ENCODE measurements at regions not wholly inside any gene's neighbourhood (a gene's known extent, or its start where the extent isn't known, plus 50 kb on each side); places are given as distances from the start of the nearest gene placed in this dataset.

- no peak overlapping the region for H3K4me3 Mint-ChIP-seq
- no peak overlapping the region for H3K27ac Mint-ChIP-seq
- no peaks in the 10 kb centered on the region for H3K4me1 Mint-ChIP-seq
- H3K9me3 Mint-ChIP-seq = no peaks in the 10 kb centered on the region
- no peak for ATAC-seq
- H3K27me3 Mint-ChIP-seq = no peaks in the 10 kb centered on the region
- H3K36me3 Mint-ChIP-seq = no peaks in the 10 kb centered on the region
Measured at GRCh38 chrX:16454926-16455325, 195.0 kb upstream of the S100G start.

GRCh38 chrX:16457239-16457638, 192.7 kb upstream of the S100G start:
- ATAC-seq = no peak
- no peaks in the 10 kb centered on the region for H3K4me1 Mint-ChIP-seq
- H3K4me3 Mint-ChIP-seq = no peak overlapping the region
- H3K27ac Mint-ChIP-seq = no peak overlapping the region
- peaks cover 9% of the 10 kb centered on the region for H3K27me3 Mint-ChIP-seq
- H3K36me3 Mint-ChIP-seq = no peaks in the 10 kb centered on the region
- no peaks in the 10 kb centered on the region for H3K9me3 Mint-ChIP-seq

GRCh38 chrX:16458208-16458607, 191.8 kb upstream of the S100G start:
- Mint-ChIP-seq H3K9me3 (no peaks in the 10 kb centered on the region), H3K27me3 (peaks cover 9% of the 10 kb centered on the region), H3K27ac (no peak overlapping the region), H3K4me3 (no peak overlapping the region), H3K4me1 (no peaks in the 10 kb centered on the region), H3K36me3 (no peaks in the 10 kb centered on the region)
- no peak for ATAC-seq

- Mint-ChIP-seq H3K27ac (no peak overlapping the region), H3K9me3 (no peaks in the 10 kb centered on the region), H3K4me3 (no peak overlapping the region), H3K36me3 (no peaks in the 10 kb centered on the region), H3K4me1 (no peaks in the 10 kb centered on the region), H3K27me3 (peaks cover 9% of the 10 kb centered on the region)
- no peak for ATAC-seq
Measured at GRCh38 chrX:16459008-16459407, 190.9 kb upstream of the S100G start.

GRCh38 chrX:16461968-16462367, 188.0 kb upstream of the S100G start:
- H3K9me3 Mint-ChIP-seq = no peaks in the 10 kb centered on the region
- ATAC-seq = no peak
- H3K27ac Mint-ChIP-seq = no peak overlapping the region

GRCh38 chrX:16462912-16463311, 187.0 kb upstream of the S100G start:
- H3K36me3 Mint-ChIP-seq = no peaks in the 10 kb centered on the region
- no peak for ATAC-seq
- H3K27ac Mint-ChIP-seq = no peak overlapping the region
- H3K27me3 Mint-ChIP-seq = peaks cover 9% of the 10 kb centered on the region
- no peaks in the 10 kb centered on the region for H3K4me1 Mint-ChIP-seq
- H3K9me3 Mint-ChIP-seq = no peaks in the 10 kb centered on the region
- H3K4me3 Mint-ChIP-seq = no peak overlapping the region

More at GRCh38 chrX:16461968-16462367, 188.0 kb upstream of the S100G start:
- Mint-ChIP-seq H3K4me3 (no peak overlapping the region), H3K27me3 (peaks cover 9% of the 10 kb centered on the region), H3K4me1 (no peaks in the 10 kb centered on the region), H3K36me3 (no peaks in the 10 kb centered on the region)

GRCh38 chrX:16464369-16464768, 185.6 kb upstream of the S100G start:
- H3K27me3 Mint-ChIP-seq = peaks cover 9% of the 10 kb centered on the region
- H3K9me3 Mint-ChIP-seq = no peaks in the 10 kb centered on the region
- no peaks in the 10 kb centered on the region for H3K4me1 Mint-ChIP-seq
- no peak overlapping the region for H3K4me3 Mint-ChIP-seq
- H3K27ac Mint-ChIP-seq = no peak overlapping the region
- no peak for ATAC-seq
- H3K36me3 Mint-ChIP-seq = no peaks in the 10 kb centered on the region

- Mint-ChIP-seq H3K27ac (no peak overlapping the region), H3K36me3 (no peaks in the 10 kb centered on the region), H3K9me3 (no peaks in the 10 kb centered on the region), H3K27me3 (peaks cover 9% of the 10 kb centered on the region), H3K4me1 (no peaks in the 10 kb centered on the region), H3K4me3 (no peak overlapping the region)
- ATAC-seq = no peak
Measured at GRCh38 chrX:16465081-16465876, 184.7 kb upstream of the S100G start.

GRCh38 chrX:16466640-16467432, 183.1 kb upstream of the S100G start:
- H3K36me3 Mint-ChIP-seq = no peaks in the 10 kb centered on the region
- H3K4me3 Mint-ChIP-seq = no peak overlapping the region
- H3K9me3 Mint-ChIP-seq = no peaks in the 10 kb centered on the region
- H3K27ac Mint-ChIP-seq = no peak overlapping the region
- no peak for ATAC-seq
- peaks cover under 1% of the 10 kb centered on the region for H3K27me3 Mint-ChIP-seq
- H3K4me1 Mint-ChIP-seq = no peaks in the 10 kb centered on the region

- Mint-ChIP-seq H3K4me3 (no peak overlapping the region), H3K27me3 (no peaks in the 10 kb centered on the region), H3K4me1 (no peaks in the 10 kb centered on the region), H3K9me3 (no peaks in the 10 kb centered on the region), H3K36me3 (no peaks in the 10 kb centered on the region), H3K27ac (no peak overlapping the region)
- ATAC-seq = no peak
Measured at GRCh38 chrX:16469870-16470269, 180.1 kb upstream of the S100G start.

- H3K27me3 Mint-ChIP-seq = no peaks in the 10 kb centered on the region
- H3K27ac Mint-ChIP-seq = no peak overlapping the region
- H3K9me3 Mint-ChIP-seq = no peaks in the 10 kb centered on the region
- H3K4me1 Mint-ChIP-seq = no peaks in the 10 kb centered on the region
- ATAC-seq = no peak
- H3K36me3 Mint-ChIP-seq = no peaks in the 10 kb centered on the region
- H3K4me3 Mint-ChIP-seq = no peak overlapping the region
Measured at GRCh38 chrX:16472345-16472744, 177.6 kb upstream of the S100G start.

GRCh38 chrX:16474511-16474910, 175.4 kb upstream of the S100G start:
- no peak for ATAC-seq
- Mint-ChIP-seq H3K36me3 (no peaks in the 10 kb centered on the region), H3K27ac (no peak overlapping the region), H3K27me3 (no peaks in the 10 kb centered on the region), H3K4me3 (no peak overlapping the region), H3K9me3 (no peaks in the 10 kb centered on the region), H3K4me1 (no peaks in the 10 kb centered on the region)

- Mint-ChIP-seq H3K9me3 (no peaks in the 10 kb centered on the region), H3K4me1 (no peaks in the 10 kb centered on the region), H3K27ac (no peak overlapping the region), H3K27me3 (no peaks in the 10 kb centered on the region), H3K36me3 (no peaks in the 10 kb centered on the region), H3K4me3 (no peak overlapping the region)
- no peak for ATAC-seq
Measured at GRCh38 chrX:16476009-16476408, 173.9 kb upstream of the S100G start.

GRCh38 chrX:16476692-16477091, 173.3 kb upstream of the S100G start:
- H3K9me3 Mint-ChIP-seq = no peaks in the 10 kb centered on the region
- H3K36me3 Mint-ChIP-seq = no peaks in the 10 kb centered on the region
- no peak for ATAC-seq
- no peaks in the 10 kb centered on the region for H3K4me1 Mint-ChIP-seq
- H3K27ac Mint-ChIP-seq = no peak overlapping the region
- no peak overlapping the region for H3K4me3 Mint-ChIP-seq
- no peaks in the 10 kb centered on the region for H3K27me3 Mint-ChIP-seq

- no peak overlapping the region for H3K4me3 Mint-ChIP-seq
Measured at GRCh38 chrX:16479206-16479869, 170.6 kb upstream of the S100G start.

More at GRCh38 chrX:16479206-16479869, 170.6 kb upstream of the S100G start:
- Mint-ChIP-seq H3K36me3 (no peaks in the 10 kb centered on the region), H3K9me3 (no peaks in the 10 kb centered on the region), H3K4me1 (no peaks in the 10 kb centered on the region), H3K27ac (no peak overlapping the region), H3K27me3 (no peaks in the 10 kb centered on the region)
- no peak for ATAC-seq
